Sigmoid colon (tissue), 6 donors: ENCODE measurements at regions not wholly inside any gene's neighbourhood (a gene's known extent, or its start where the extent isn't known, plus 50 kb on each side); places are given as distances from the start of the nearest gene placed in this dataset.

ENCODE experiments used
- DNase-seq: peaks from one replicate; pipeline ENCODE4 v3.0.0-alpha.2; 2019
- H3K27ac ChIP-seq, 4 donors: fragments of 200-600 bp; sonication (generic); one replicate each; pipeline ENCODE4 v1.5.1; 2016 to 2019; ENCODE audit warnings: mild to moderate bottlenecking in 1 of 4
- H3K27me3 ChIP-seq, 3 donors: fragments of 200-600 bp; sonication (generic); one replicate each; pipeline ENCODE4 v1.5.1; 2019; ENCODE audit warnings: mild to moderate bottlenecking in 1 of 3
- H3K36me3 ChIP-seq, 4 donors: fragments of 200-600 bp; sonication (generic); one replicate each; pipeline ENCODE4 v1.5.1; 2016 to 2019
- H3K4me1 ChIP-seq, 4 donors: fragments of 200-600 bp; sonication (generic); one replicate each; pipeline ENCODE4 v1.5.1; 2017 to 2019
- H3K4me3 ChIP-seq, 4 donors: fragments of 200-600 bp; sonication (generic); one replicate each; pipeline ENCODE4 v1.5.1; 2017 to 2019; ENCODE audit warnings: mild to moderate bottlenecking in 2 of 4, moderate library complexity in 1 of 4
- H3K9me3 ChIP-seq, 4 donors: fragments of 200-600 bp in 3 of 4; sonication (generic) in 3 of 4; one replicate each; pipeline versions ENCODE4 v1.5.1 to v1.6.1; 2013 to 2019
- CTCF ChIP-seq, 4 experiments: fragments of 450-650 bp in 3 of 4; fragments of 200-600 bp in 1 of 4; IDR thresholded peaks; one replicate each; pipeline ENCODE4 v1.5.1; 2016 to 2019; ENCODE audit warnings: antibody characterized with exemption in 4 of 4, mild to moderate bottlenecking in 3 of 4, moderate library complexity in 2 of 4
- EP300 ChIP-seq, 4 donors: sonication (generic); formaldehyde crosslinking; IDR thresholded peaks; one replicate each; pipeline ENCODE4 v1.6.1; 2017; ENCODE audit warnings: antibody characterized with exemption in 4 of 4
- POLR2A ChIP-seq, 2 donors: fragments of 450-650 bp; IDR thresholded peaks; one replicate each; pipeline ENCODE4 v1.6.1; 2016; ENCODE audit warnings: antibody characterized with exemption in 2 of 2, mild to moderate bottlenecking in 2 of 2, moderate library complexity in 2 of 2
- POLR2AphosphoS5 ChIP-seq, 4 donors: sonication (generic); formaldehyde crosslinking; IDR thresholded peaks; one replicate each; pipeline ENCODE4 v1.6.1; 2017; ENCODE audit warnings: antibody characterized with exemption in 4 of 4
- WGBS, 2 donors: extraction: QIAGEN DNeasy Blood & Tissue Kit; methylation state at CpG; one replicate each; pipeline ENCODE4 v1.1.7; 2013; 5-methylcytosine and 5-hydroxymethylcytosine counted together
- intact Hi-C: fragments of 100-400 bp; cut with DNase I; formaldehyde crosslinking; loops from one replicate; pipeline ENCODE4 v1.15.1; 2023
- donor health status: healthy with polysubstance abuse.
- donor health status: healthy.

GRCh38 chr16:86765389-86766026, 187.2 kb downstream of the FOXL1 start:
- Histone ChIP-seq H3K36me3 (no peaks in the 10 kb centered on the region), H3K4me1 (peaks cover 0 to 4% (median 0%) of the 10 kb centered on the region in 4 donors), H3K27me3 (peaks cover 5 to 83% (median 31%) of the 10 kb centered on the region in 3 donors), H3K9me3 (peaks cover 0 to 3% (median 0%) of the 10 kb centered on the region in 4 donors), H3K27ac (no peak overlapping the region), H3K4me3 (no peak overlapping the region)
- WGBS, 2 donors = 80 to 87% methylated on average over 6 of the region's 6 CpGs
- intact Hi-C loops = no loop called here
- DNase-seq = no peak
- no peak for TF ChIP-seq POLR2AphosphoS5 (IDR thresholded peaks at IDR 0.05)
- TF ChIP-seq CTCF (IDR thresholded peaks at IDR 0.05) = no peak
- TF ChIP-seq EP300 (IDR thresholded peaks at IDR 0.05) = no peak
- no peak for TF ChIP-seq POLR2A (IDR thresholded peaks at IDR 0.05)

GRCh38 chr16:86766700-86767099, 188.4 kb downstream of the FOXL1 start:
- Histone ChIP-seq H3K4me3 (no peak overlapping the region), H3K27me3 (peaks cover 3 to 83% (median 21%) of the 10 kb centered on the region in 3 donors), H3K27ac (no peak overlapping the region), H3K36me3 (no peaks in the 10 kb centered on the region), H3K4me1 (no peaks in the 10 kb centered on the region), H3K9me3 (peaks cover 0 to 8% (median 0%) of the 10 kb centered on the region in 4 donors)
- TF ChIP-seq EP300 (IDR thresholded peaks at IDR 0.05) = no peak
- no peak for TF ChIP-seq CTCF (IDR thresholded peaks at IDR 0.05)
- TF ChIP-seq POLR2A (IDR thresholded peaks at IDR 0.05) = no peak
- TF ChIP-seq POLR2AphosphoS5 (IDR thresholded peaks at IDR 0.05) = no peak
- DNase-seq = no peak
- intact Hi-C loops = no loop called here
- WGBS, 2 donors = 86 to 91% methylated on average over 2 of the region's 2 CpGs

- WGBS, 2 donors = 65 to 72% methylated on average over 13 of the region's 13 CpGs
- no peak for DNase-seq
- Histone ChIP-seq H3K36me3 (no peaks in the 10 kb centered on the region), H3K4me1 (no peaks in the 10 kb centered on the region), H3K27ac (no peak overlapping the region), H3K27me3 (peaks cover 0 to 81% (median 11%) of the 10 kb centered on the region in 3 donors), H3K9me3 (peaks cover 0 to 8% (median 0%) of the 10 kb centered on the region in 4 donors), H3K4me3 (no peak overlapping the region)
- TF ChIP-seq POLR2AphosphoS5 (IDR thresholded peaks at IDR 0.05) (no peak), EP300 (IDR thresholded peaks at IDR 0.05) (no peak), POLR2A (IDR thresholded peaks at IDR 0.05) (no peak), CTCF (IDR thresholded peaks at IDR 0.05) (no peak)
- intact Hi-C loops = no loop called here
Measured at GRCh38 chr16:86768228-86768791, 190.0 kb downstream of the FOXL1 start.

GRCh38 chr16:86768999-86769398, 190.7 kb downstream of the FOXL1 start:
- no peaks in the 10 kb centered on the region for H3K36me3 ChIP-seq
- no peaks in the 10 kb centered on the region for H3K4me1 ChIP-seq
- H3K4me3 ChIP-seq = no peak overlapping the region
- no peak overlapping the region for H3K27ac ChIP-seq
- TF ChIP-seq POLR2AphosphoS5 (IDR thresholded peaks at IDR 0.05) = no peak
- TF ChIP-seq EP300 (IDR thresholded peaks at IDR 0.05) = no peak
- TF ChIP-seq CTCF (IDR thresholded peaks at IDR 0.05) = no peak
- no peak for TF ChIP-seq POLR2A (IDR thresholded peaks at IDR 0.05)
- 40 to 75% methylated on average over 7 of the region's 7 CpGs for WGBS, 2 donors
- peaks cover 0 to 79% (median 11%) of the 10 kb centered on the region in 3 donors for H3K27me3 ChIP-seq
- intact Hi-C loops = no loop called here
- H3K9me3 ChIP-seq = peaks cover 0 to 8% (median 0%) of the 10 kb centered on the region in 4 donors
- DNase-seq = peak; percentile 46
